HG03039 (cell line): ENCODE measurements at regions not wholly inside any gene's neighbourhood (a gene's known extent, or its start where the extent isn't known, plus 50 kb on each side); places are given as distances from the start of the nearest gene placed in this dataset.
"Not testable (repeated sequence)": the region's sequence is repeated elsewhere in the genome, so short reads cannot be mapped to it uniquely, and the experiment has no call there.

Experiments used
- ATAC-seq: cut with Tn5 transposase; IDR thresholded peaks from one replicate; pipeline ENCODE4 v1.9.1; 2021; ENCODE audit warnings: mild to moderate bottlenecking, moderate library complexity; ENCODE audit not compliant: unreplicated experiment

GRCh38 chr5:1982561-1982960 is 99.8 kb upstream of the IRX4 start:
- not testable (repeated sequence) for ATAC-seq

GRCh38 chr5:1975898-1976765 is 93.4 kb upstream of the IRX4 start:
- ATAC-seq = no peak

DNA sequence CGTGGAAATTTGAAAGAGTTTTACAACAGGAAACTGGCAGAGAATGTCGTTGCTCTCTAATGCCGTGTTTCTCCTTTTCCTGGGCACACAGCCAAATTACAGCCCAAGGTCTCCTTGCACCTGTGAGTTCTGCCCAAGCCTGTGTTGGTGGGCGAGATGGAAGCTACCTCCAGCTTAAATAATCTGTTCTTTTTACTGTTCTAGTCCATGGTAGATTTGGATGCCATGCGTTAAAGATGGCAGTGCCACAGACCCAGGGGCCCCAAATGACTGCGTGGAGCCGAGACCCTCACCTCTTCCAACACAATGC is 92.6 kb upstream of the IRX4 start:
- no peak for ATAC-seq

DNA sequence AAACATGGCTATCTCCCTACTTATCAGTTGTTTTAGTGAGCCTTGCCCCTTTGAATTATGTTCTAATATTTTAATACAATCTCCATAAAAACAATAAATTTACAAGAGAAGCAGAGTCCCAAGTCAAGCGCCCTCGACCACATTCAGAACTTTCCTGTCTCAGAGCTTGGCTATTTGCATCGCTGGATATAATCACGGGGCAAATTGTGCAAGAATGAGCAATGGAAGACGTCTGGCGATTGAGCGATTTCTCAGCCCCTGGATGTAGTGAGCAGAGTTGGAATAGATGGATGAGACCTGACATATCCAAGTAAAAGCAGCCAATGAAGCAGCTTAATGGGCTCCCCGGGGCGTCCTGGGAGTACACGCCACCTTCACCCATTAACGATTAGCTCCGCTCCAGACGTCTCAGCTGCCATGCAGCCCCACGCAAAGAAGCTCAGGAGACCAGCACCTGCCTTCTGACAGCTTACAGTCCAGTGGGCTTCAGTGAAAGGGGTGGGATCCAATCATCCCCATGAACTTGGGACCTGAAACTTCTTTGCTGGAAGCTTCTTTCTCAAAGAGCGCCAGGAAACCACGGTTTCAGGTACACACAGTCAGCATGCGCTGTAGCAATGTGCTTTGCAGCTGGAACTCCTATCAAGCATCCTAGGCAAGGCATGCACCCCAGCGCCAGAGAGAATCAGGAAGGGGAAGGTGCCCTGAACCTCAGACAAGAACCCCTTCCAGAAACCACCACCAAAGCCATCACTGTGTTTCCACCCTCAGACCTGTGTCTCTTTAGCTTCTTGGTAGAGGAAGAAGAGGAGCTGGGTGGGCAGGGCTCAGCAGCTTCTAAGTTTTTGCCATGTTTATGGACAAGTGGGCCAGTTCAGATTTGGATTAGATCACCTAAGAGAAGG is 92.0 kb upstream of the IRX4 start:
- no peak for ATAC-seq

GRCh38 chr5:1974081-1974480 is 91.4 kb upstream of the IRX4 start:
- ATAC-seq = no peak

- ATAC-seq = no peak
Observed at GRCh38 chr5:1973391-1974013, 90.8 kb upstream of the IRX4 start.

DNA sequence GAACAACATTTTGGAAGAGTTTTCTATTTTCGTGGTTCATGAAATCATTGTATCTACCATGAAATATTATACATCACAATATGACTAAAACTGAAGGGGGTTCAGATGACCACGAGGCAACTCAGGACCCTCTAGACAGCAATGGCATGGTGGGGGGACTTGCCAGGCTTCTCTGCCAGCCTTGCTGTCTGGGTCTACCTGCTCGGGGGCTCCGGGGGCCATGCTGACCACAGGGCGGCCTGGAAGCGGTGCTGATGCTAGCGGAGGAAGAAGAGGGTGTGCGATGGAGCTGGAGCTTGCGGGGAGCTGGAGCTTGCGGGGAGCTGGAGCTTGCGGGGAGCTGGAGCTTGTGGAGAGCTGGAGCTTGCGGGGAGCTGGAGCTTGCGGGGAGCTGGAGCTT is 89.2 kb upstream of the IRX4 start:
- ATAC-seq = no peak

DNA sequence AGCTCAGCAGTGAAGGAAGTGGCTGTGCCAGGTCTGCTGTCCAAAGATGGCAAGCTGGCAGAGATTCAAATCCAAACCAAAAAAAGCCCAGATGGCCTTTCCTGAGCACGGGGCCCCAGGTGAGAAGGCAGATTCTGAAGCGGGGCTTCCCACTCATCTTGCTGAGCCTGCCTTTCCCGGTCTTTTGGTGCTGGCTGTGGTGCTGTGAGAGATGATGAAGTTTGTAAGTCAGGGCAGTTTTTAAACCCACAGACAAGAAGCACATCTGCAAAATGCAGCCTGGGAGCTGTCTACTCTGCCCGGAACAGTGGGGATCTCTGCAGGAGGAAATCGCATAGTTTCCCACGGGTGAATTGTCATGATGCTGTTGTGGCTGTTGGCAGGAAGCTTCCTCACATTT is 85.0 kb upstream of the IRX4 start:
- no peak for ATAC-seq

GRCh38 chr5:1966461-1966860 is 83.7 kb upstream of the IRX4 start:
- no peak for ATAC-seq

DNA sequence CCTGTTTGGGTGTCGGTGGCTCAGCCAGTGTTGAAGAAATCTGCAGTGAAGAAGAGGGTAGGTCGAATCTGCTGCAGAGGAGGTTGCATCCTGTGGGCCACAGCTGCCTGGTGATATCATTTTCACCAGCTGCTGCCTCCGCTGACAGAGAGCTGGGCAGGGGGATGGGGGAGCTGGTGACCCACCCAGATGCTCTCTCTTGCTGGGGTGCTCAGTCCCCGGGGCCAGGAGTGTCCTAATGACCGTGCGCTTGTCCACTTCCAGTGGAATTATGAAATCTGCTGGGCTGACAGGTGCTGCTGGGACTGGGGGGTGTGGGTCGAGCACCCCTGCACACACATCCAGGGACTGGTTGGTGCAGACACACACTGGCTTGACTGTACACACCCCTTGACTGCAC is 83.2 kb upstream of the IRX4 start:
- ATAC-seq = no peak

DNA sequence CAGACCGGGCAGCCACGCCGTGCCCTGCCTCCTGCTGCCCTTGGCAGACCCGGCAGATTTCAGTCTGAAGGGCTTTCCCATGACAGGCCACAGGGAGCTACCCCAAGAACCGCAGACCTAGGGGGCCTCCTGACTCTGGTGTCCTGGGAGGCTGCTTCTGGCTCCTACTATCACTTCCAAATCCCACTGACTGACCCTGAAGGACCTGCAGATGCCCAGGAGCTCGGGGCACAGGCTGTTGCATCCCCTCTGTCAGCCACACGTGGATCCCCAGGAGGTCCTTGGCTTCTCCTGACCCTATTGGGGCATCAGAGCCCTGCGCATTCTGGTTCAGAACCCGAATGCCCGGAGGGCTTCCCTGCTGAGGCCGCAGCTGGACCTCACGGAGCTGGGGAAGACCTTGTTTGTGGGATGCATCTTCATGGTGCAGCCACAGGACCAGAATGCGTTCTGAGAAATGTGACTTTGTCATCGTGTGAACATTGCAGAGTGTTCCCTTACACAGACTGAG is 81.3 kb upstream of the IRX4 start:
- no peak for ATAC-seq

GRCh38 chr5:1963358-1963757 is 80.6 kb upstream of the IRX4 start:
- no peak for ATAC-seq

- ATAC-seq = no peak
Observed at GRCh38 chr5:1962619-1963355, 80.1 kb upstream of the IRX4 start.

DNA sequence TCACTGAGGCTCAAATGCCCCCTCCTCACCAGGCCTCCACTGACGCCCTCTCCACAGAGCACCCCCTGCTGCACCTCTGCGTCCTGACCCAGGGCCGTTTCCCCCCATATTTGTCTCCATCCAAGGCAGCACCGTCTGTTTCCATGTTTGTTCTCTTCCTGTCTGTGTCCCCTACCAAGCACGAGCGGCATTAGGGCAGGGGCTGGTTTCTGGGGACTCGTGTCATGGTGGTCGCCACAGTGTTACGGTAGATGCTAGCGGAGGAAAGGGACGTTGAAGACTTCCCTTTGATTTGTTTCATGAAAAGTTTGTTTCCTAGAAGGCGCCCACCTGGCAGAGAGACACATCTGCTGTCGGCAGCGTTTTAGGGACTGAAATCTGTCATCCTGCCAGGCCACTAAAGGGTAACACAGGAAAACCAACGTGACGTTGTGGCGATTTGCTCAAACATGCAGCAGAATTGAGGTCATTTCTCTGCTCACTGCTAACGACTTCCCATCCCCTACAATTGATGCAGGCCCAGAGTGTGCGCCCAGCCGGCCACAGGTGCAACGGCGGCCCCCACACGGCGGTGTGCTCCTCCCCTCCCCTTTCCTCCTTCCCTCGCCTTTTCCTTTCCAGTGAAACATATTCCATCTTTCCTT is 79.3 kb upstream of the IRX4 start:
- no peak for ATAC-seq

DNA sequence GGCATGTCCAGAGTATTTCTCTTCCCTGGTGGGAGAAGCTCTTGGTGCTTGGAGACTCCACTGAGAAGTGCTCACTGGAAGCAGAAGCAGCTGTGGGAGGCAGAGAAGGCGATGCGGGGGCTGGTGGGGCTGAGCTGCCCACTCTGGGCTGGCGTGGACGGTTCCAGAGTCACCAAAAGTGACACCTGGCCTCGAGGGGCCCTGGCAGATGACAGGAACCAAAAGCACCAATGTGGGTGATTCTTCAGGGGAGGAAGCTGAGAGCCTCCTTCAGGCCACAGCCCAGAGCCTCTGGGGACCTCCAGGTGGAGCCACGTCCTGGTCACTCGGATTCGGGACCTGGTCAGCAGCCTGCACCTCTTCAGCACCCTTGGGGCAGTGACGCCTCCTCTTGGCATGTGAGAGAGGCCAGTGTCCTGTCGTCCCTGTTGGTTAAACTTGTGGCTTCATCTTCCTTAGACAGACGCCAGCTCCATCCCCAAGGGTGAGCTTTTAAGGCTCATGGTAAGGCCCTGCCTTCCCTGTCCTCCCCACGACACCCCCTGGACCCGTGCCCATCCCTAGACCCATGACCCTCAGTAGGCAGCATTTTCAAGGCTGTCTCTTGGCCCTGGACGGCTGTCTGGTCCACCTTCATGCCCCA is 78.7 kb upstream of the IRX4 start:
- no peak for ATAC-seq

- ATAC-seq = no peak
Observed at GRCh38 chr5:1960595-1961303, 78.0 kb upstream of the IRX4 start.

DNA sequence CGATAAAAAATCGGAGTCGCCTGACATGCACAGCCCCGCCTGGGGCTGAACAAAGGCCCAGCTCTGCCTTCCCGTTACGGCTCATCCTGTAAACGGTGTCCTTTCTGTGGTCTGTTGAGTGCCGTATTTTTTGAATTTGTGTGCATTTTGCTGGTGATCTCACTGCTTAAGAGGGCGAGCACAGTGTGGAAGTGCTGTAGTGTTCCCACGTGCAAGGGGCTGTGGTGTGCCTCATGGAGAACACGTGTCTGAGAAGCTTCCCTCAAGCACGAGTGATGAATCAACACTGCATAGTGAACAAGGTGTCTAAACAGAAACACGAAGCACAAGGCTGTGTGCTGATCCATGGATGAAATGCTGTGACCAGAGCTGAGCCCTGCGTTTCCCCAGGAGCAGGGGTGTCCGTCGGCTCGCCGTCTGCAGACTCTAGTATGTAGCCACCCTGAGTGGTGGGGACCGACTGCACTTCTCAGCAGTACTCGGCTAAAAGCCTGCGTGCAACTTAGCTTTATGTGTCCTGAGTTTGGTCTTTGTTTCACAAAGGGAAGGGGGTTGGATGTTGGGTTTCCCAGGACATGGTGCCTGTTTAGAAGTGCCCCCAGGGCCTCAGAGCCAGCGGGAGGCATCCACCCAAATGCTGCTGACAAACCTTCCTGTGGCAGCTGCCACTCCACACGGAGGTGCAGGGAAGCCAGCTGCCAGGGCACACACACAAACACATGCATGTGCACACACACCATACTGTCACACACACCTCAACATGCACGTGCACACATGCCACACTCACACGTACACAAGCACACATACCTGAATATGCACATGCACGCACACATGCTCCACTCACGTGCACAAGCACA is 77.2 kb upstream of the IRX4 start:
- no peak for ATAC-seq

DNA sequence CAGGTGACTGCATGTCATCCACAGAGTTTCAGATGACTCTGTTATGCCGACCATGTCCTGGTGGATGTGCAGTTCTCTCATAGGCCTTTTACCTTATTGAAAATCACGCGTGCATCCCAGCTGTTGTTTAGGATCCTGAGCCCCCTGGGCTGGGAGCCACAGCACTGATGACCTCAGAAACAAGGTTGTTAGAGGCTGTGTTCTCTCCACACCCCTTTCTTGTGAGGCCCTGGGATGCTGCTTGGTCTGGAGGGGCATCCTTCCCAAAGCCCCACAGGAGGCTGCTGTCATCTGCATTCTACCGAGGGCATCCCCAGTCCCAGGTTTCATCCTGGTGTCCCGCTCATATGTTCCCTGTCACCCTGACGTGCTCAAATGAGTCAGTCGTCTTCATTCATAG is 76.5 kb upstream of the IRX4 start:
- no peak for ATAC-seq
